ENCODE measurements at regions not wholly inside any gene's neighbourhood (a gene's known extent, or its start where the extent isn't known, plus 50 kb on each side); places are given as distances from the start of the nearest gene placed in this dataset.

DNA sequence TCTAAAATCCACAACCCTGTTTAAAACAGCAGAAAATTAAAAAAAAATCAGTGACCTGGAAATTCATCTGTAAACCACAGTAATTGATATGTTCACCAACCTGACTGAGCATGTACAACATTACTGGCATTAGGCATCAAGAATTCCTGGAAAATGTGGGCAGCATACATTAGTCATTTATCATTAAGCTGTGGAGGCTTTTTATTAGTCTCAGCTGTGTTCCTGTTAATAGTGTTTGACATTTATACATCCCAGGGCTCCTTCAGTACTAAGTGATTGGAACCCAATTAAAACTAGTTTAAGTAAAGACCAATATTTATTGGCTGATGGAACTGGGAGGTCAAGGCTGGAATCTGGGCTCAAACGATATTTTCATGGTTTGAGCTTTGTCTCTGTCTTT lies 227.3 kb upstream of the GIMD1 start:
- no peak for TF ChIP-seq CTCF (IDR thresholded peaks at IDR 0.05; ENCODE audit: low read length)
- TF ChIP-seq EZH2phosphoT487 (IDR thresholded peaks at IDR 0.05; ENCODE audit: low read length) = no peak

All from MM.1S (cell line).